ENCODE measurements at regions not wholly inside any gene's neighbourhood (a gene's known extent, or its start where the extent isn't known, plus 50 kb on each side); places are given as distances from the start of the nearest gene placed in this dataset.

DNA sequence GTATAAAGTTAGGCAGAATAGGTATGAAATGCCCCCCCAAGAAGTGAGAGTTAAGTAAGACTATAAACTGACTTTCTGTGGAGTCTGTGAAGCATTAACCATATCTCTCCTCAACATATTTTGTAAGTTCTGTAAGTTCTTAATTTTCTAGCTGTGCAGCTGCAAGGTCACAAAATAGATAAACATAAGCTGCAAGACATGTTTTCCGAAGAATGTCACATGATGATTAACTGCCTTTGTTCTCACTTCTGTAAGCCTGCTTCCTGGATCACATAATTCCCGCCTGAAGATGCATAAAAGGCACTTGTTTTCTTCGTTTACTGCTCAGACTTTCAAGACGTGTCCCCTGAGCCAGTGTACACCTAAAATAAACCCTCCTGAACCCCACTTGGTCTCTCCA is 292.9 kb upstream of the AMELY start:
- Histone ChIP-seq H3K4me2 (ENCODE audit: low read length) (no peak overlapping the region), H4K20me1 (ENCODE audit: insufficient read depth) (no peaks in the 10 kb centered on the region), H3K4me3 (ENCODE audit: low read length) (no peak overlapping the region), H3K27ac (ENCODE audit: low read length) (no peak overlapping the region), H3K9ac (ENCODE audit: low read length) (no peak overlapping the region), H2AFZ (ENCODE audit: low read depth, low read length) (no peak overlapping the region), H3K9me2 (ENCODE audit: insufficient read depth, low read length) (no peaks in the 10 kb centered on the region), H3K36me3 (ENCODE audit: insufficient read depth, low read length) (no peaks in the 10 kb centered on the region), H3K79me2 (replicated peaks; ENCODE audit: insufficient read depth, low read length) (no peaks in the 10 kb centered on the region), H3K27me3 (ENCODE audit: insufficient read depth, low read depth, low read length) (no peaks in the 10 kb centered on the region), H3K9me3 (ENCODE audit: low read length) (no peaks in the 10 kb centered on the region), H3F3A (ENCODE audit: insufficient read depth, low read length, poor library complexity, severe bottlenecking) (no peaks in the 10 kb centered on the region)
- TF ChIP-seq TAF1 (IDR thresholded peaks at IDR 0.05; ENCODE audit: low read depth): no peak
- TF ChIP-seq EP300 (conservative IDR thresholded peaks at IDR 0.05; ENCODE audit: poor library complexity, severe bottlenecking): no peak
- TF ChIP-seq SMC3 (conservative IDR thresholded peaks at IDR 0.05; ENCODE audit: poor library complexity): no peak
- TF ChIP-seq CTCF (IDR thresholded peaks at IDR 0.05; ENCODE audit: poor library complexity, severe bottlenecking): no peak
- TF ChIP-seq RAD21 (conservative IDR thresholded peaks at IDR 0.05): no peak
- TF ChIP-seq REST (IDR thresholded peaks at IDR 0.05; ENCODE audit: borderline replicate concordance): no peak
- TF ChIP-seq POLR2AphosphoS5 (IDR thresholded peaks at IDR 0.05): no peak
- no peak for TF ChIP-seq MXI1 (conservative IDR thresholded peaks at IDR 0.05; ENCODE audit: poor library complexity, severe bottlenecking)
- no peak for TF ChIP-seq EZH2 (IDR thresholded peaks at IDR 0.05; ENCODE audit: borderline replicate concordance, insufficient read depth, low read length, poor library complexity, severe bottlenecking)

GRCh38 chrY:7182591-7182990 is 271.0 kb upstream of the AMELY start:
- Histone ChIP-seq H3K27ac (ENCODE audit: low read length) (no peak overlapping the region), H4K20me1 (ENCODE audit: insufficient read depth) (no peaks in the 10 kb centered on the region), H3K79me2 (replicated peaks; ENCODE audit: insufficient read depth, low read length) (no peaks in the 10 kb centered on the region), H3F3A (ENCODE audit: insufficient read depth, low read length, poor library complexity, severe bottlenecking) (no peaks in the 10 kb centered on the region), H3K9me3 (ENCODE audit: low read length) (no peaks in the 10 kb centered on the region), H3K27me3 (ENCODE audit: insufficient read depth, low read depth, low read length) (no peaks in the 10 kb centered on the region), H3K4me2 (ENCODE audit: low read length) (no peak overlapping the region), H2AFZ (ENCODE audit: low read depth, low read length) (no peak overlapping the region), H3K4me3 (ENCODE audit: low read length) (no peak overlapping the region), H3K36me3 (ENCODE audit: insufficient read depth, low read length) (no peaks in the 10 kb centered on the region), H3K9ac (ENCODE audit: low read length) (no peak overlapping the region), H3K9me2 (ENCODE audit: insufficient read depth, low read length) (no peaks in the 10 kb centered on the region)
- TF ChIP-seq REST (IDR thresholded peaks at IDR 0.05; ENCODE audit: borderline replicate concordance) (no peak), CTCF (IDR thresholded peaks at IDR 0.05; ENCODE audit: poor library complexity, severe bottlenecking) (no peak), EZH2 (IDR thresholded peaks at IDR 0.05; ENCODE audit: borderline replicate concordance, insufficient read depth, low read length, poor library complexity, severe bottlenecking) (no peak), MXI1 (conservative IDR thresholded peaks at IDR 0.05; ENCODE audit: poor library complexity, severe bottlenecking) (no peak), TAF1 (IDR thresholded peaks at IDR 0.05; ENCODE audit: low read depth) (no peak), POLR2AphosphoS5 (IDR thresholded peaks at IDR 0.05) (no peak)
